HG03354 (cell line): ENCODE measurements at regions not wholly inside any gene's neighbourhood (a gene's known extent, or its start where the extent isn't known, plus 50 kb on each side); places are given as distances from the start of the nearest gene placed in this dataset.

ENCODE experiments used
- ATAC-seq: cut with Tn5 transposase; IDR thresholded peaks from one replicate; pipeline ENCODE4 v1.9.1; 2021; ENCODE audit warnings: mild to moderate bottlenecking; ENCODE audit not compliant: unreplicated experiment, poor library complexity, severe bottlenecking

GRCh38 chr20:40803381-40803780 lies 114.3 kb upstream of the MAFB start:
- ATAC-seq = no peak

GRCh38 chr20:40805592-40805991 lies 116.6 kb upstream of the MAFB start:
- no peak for ATAC-seq

- ATAC-seq = no peak
These were observed 118.1 kb upstream of the MAFB start for GRCh38 chr20:40806929-40807820.

- ATAC-seq = no peak
These were observed 118.8 kb upstream of the MAFB start for GRCh38 chr20:40807821-40808170.

- ATAC-seq = no peak
These were observed 119.9 kb upstream of the MAFB start for GRCh38 chr20:40808936-40809335.

- no peak for ATAC-seq
These were observed 120.3 kb upstream of the MAFB start for GRCh38 chr20:40809361-40809760.

GRCh38 chr20:40810332-40811000 lies 121.4 kb upstream of the MAFB start:
- ATAC-seq = no peak

GRCh38 chr20:40811004-40811403 lies 122.0 kb upstream of the MAFB start:
- no peak for ATAC-seq

GRCh38 chr20:40811660-40812414 lies 122.8 kb upstream of the MAFB start:
- ATAC-seq = no peak

- ATAC-seq = no peak
These were observed 123.4 kb upstream of the MAFB start for GRCh38 chr20:40812415-40812925.

- no peak for ATAC-seq
These were observed 124.0 kb upstream of the MAFB start for GRCh38 chr20:40813029-40813431.

GRCh38 chr20:40813708-40814630 lies 124.9 kb upstream of the MAFB start:
- ATAC-seq = no peak

- ATAC-seq = no peak
These were observed 125.6 kb upstream of the MAFB start for GRCh38 chr20:40814631-40814960.

GRCh38 chr20:40815156-40816038 lies 126.4 kb upstream of the MAFB start:
- ATAC-seq = no peak

GRCh38 chr20:40816039-40816352 lies 127.0 kb upstream of the MAFB start:
- no peak for ATAC-seq

- no peak for ATAC-seq
These were observed 132.4 kb upstream of the MAFB start for GRCh38 chr20:40821429-40821828.

GRCh38 chr20:40826699-40827098 lies 137.7 kb upstream of the MAFB start:
- no peak for ATAC-seq

GRCh38 chr20:40835321-40835720 lies 146.3 kb upstream of the MAFB start:
- no peak for ATAC-seq

GRCh38 chr20:40838509-40838908 lies 149.5 kb upstream of the MAFB start:
- ATAC-seq = no peak
